Endothelial cell of umbilical vein (primary cell): ENCODE measurements at regions not wholly inside any gene's neighbourhood (a gene's known extent, or its start where the extent isn't known, plus 50 kb on each side); places are given as distances from the start of the nearest gene placed in this dataset.

ENCODE experiments used
- EZH2 ChIP-seq: IDR thresholded peaks from 2 replicates; pipeline ENCODE4 v1.6.1; 2012; ENCODE audit warnings: borderline replicate concordance, low read depth, mild to moderate bottlenecking, moderate library complexity, low read length, inconsistent platforms; ENCODE audit not compliant: severe bottlenecking
- JUN ChIP-seq: IDR thresholded peaks from 2 replicates; pipeline ENCODE4 v1.6.1; 2011; ENCODE audit warnings: borderline replicate concordance, low read depth; ENCODE audit not compliant: insufficient read length, insufficient read depth
- POLR2AphosphoS5 ChIP-seq: IDR thresholded peaks from 2 replicates; pipeline ENCODE4 v1.6.1; 2012; ENCODE audit warnings: low read depth, mild to moderate bottlenecking, control low read depth, low read length, moderate library complexity; ENCODE audit not compliant: insufficient read depth
- TF ChIP-seq, protein P1 (sequence below), 2 donors: IDR thresholded peaks; 1 replicate in 1 of 2; 2 replicates in 1 of 2; pipeline ENCODE4 v1.5.1; 2011; ENCODE audit warnings: low read length in 2 of 2, mild to moderate bottlenecking in 2 of 2, moderate library complexity in 2 of 2, control low read depth in 1 of 2, inconsistent platforms in 1 of 2, low read depth in 1 of 2; ENCODE audit not compliant: insufficient read depth in 1 of 2; ENCODE audit errors: extremely low read depth in 1 of 2

DNA sequence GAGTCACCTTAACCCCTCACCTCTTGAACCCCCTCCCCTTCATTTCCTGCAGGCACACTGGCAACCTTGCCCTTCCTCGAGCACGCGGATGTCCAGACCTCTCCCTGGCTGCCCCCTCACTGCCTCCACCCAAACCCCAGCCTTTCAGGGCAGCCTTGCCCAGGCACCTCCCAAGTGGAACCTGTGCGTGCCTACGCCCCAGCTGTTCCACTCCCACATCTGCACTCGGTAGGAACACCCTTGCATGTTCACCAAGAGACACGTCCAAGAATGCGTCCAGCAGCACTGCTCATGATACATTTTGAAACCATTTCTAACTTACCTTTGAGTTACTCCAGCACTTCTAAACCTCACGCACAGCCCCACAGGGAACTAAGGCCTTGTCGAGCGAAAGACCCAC lies 93.8 kb upstream of the YWHAQ start:
- TF ChIP-seq, protein P1, sequence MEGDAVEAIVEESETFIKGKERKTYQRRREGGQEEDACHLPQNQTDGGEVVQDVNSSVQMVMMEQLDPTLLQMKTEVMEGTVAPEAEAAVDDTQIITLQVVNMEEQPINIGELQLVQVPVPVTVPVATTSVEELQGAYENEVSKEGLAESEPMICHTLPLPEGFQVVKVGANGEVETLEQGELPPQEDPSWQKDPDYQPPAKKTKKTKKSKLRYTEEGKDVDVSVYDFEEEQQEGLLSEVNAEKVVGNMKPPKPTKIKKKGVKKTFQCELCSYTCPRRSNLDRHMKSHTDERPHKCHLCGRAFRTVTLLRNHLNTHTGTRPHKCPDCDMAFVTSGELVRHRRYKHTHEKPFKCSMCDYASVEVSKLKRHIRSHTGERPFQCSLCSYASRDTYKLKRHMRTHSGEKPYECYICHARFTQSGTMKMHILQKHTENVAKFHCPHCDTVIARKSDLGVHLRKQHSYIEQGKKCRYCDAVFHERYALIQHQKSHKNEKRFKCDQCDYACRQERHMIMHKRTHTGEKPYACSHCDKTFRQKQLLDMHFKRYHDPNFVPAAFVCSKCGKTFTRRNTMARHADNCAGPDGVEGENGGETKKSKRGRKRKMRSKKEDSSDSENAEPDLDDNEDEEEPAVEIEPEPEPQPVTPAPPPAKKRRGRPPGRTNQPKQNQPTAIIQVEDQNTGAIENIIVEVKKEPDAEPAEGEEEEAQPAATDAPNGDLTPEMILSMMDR (IDR thresholded peaks at IDR 0.05; ENCODE audit: extremely low read depth in 1 of 2, insufficient read depth in 1 of 2, low read depth in 1 of 2, low read length in 2 of 2): no peak
- TF ChIP-seq EZH2 (no peak), JUN (no peak), POLR2AphosphoS5 (no peak)
